A549 (cell line): ENCODE measurements at regions not wholly inside any gene's neighbourhood (a gene's known extent, or its start where the extent isn't known, plus 50 kb on each side); places are given as distances from the start of the nearest gene placed in this dataset.

Experiments
- ATAC-seq, 2 experiments: fragments of 200-7000 bp in 1 of 2; fragments of >200 bp in 1 of 2; cut with Nextera tagmentation in 1 of 2; cut with Tn5 transposase in 1 of 2; 3 replicates each; pipeline versions ENCODE4 v1.8.0 to v1.9.1; 2018 to 2020; ENCODE audit warnings: mild to moderate bottlenecking in 1 of 2, moderate library complexity in 1 of 2
- CTCF ChIA-PET: fragments of 300-600 bp; sonication (Branson Sonifier 250); formaldehyde crosslinking; extraction: SDS; loops from one replicate; lab custom pipeline; 2021; ENCODE audit warnings: antibody characterized with exemption, inconsistent platforms; lab: Yijun Ruan, JAX
- POLR2A ChIA-PET: fragments of 350-600 bp; formaldehyde crosslinking; extraction: SDS; loops from one replicate; lab custom pipeline; 2021; ENCODE audit warnings: antibody characterized with exemption, inconsistent platforms; lab: Yijun Ruan, JAX
- DNase-seq, 2 experiments: peaks; one replicate each; pipeline versions ENCODE4 v3.0.0 to v3.0.0-alpha.2; 2011 to 2016; ENCODE audit warnings: low read depth in 1 of 2, low spot score in 1 of 2
- FAIRE-seq: peaks from 2 replicates; lab custom pipeline; 2011; peaks lifted over from hg19 to GRCh38; lab: Jason Lieb, UNC
- H3K27ac ChIP-seq, 2 experiments: fragments of >200 bp; sonication (Bioruptor Twin); formaldehyde crosslinking; 3 replicates each; pipeline ENCODE4 v1.5.1; 2016 to 2017
- H3K4me1 ChIP-seq: fragments of >200 bp; sonication (Bioruptor Twin); formaldehyde crosslinking; 3 replicates; pipeline ENCODE4 v1.6.1; 2016
- H3K4me2 ChIP-seq: fragments of >200 bp; sonication (Bioruptor Twin); formaldehyde crosslinking; 3 replicates; pipeline ENCODE4 v1.6.1; 2016
- H3K4me3 ChIP-seq: fragments of >200 bp; sonication (Bioruptor Twin); formaldehyde crosslinking; 3 replicates; pipeline ENCODE4 v1.5.1; 2016
- H3K9me3 ChIP-seq: fragments of >200 bp; sonication (Bioruptor Twin); formaldehyde crosslinking; 3 replicates; pipeline ENCODE4 v1.6.1; 2016
- CBX8 ChIP-seq: fragments of 200-600 bp; sonication (generic); IDR thresholded peaks from 2 replicates; pipeline ENCODE4 v1.6.1; 2016
- CEBPB ChIP-seq, 2 experiments: fragments of >200 bp in 1 of 2; sonication (Bioruptor Twin) in 1 of 2; formaldehyde crosslinking in 1 of 2; IDR thresholded peaks; 2 replicates each; pipeline ENCODE4 v1.6.1; 2012 to 2016
- EHMT2 ChIP-seq: fragments of 200-600 bp; sonication (generic); IDR thresholded peaks from 2 replicates; pipeline ENCODE4 v1.6.1; 2016; ENCODE audit warnings: antibody characterized with exemption, low read depth, mild to moderate bottlenecking, moderate library complexity
- EP300 ChIP-seq, 2 experiments: fragments of >200 bp; sonication (Bioruptor Twin); formaldehyde crosslinking; IDR thresholded peaks; 2 replicates in 1 of 2; 3 replicates in 1 of 2; pipeline ENCODE4 v1.6.1; 2016 to 2017
- ESRRA ChIP-seq: fragments of 150-350 bp; IDR thresholded peaks from 2 replicates; pipeline ENCODE4 v1.6.1; 2014; ENCODE audit warnings: mild to moderate bottlenecking, low read length, borderline replicate concordance
- HEYL ChIP-seq: fragments of 250-450 bp; sonication (Bioruptor Pico); IDR thresholded peaks from 2 replicates; pipeline ENCODE4 v1.8.0; 2021; ENCODE audit warnings: mild to moderate bottlenecking, moderate library complexity
- HMGXB4 ChIP-seq: fragments of 250-450 bp; sonication (Bioruptor Pico); IDR thresholded peaks from 2 replicates; pipeline ENCODE4 v1.5.0; 2021; ENCODE audit warnings: mild to moderate bottlenecking, moderate library complexity, borderline replicate concordance
- HOXB5 ChIP-seq: fragments of 250-450 bp; sonication (Bioruptor Pico); IDR thresholded peaks from 2 replicates; pipeline ENCODE4 v1.5.0; 2020; ENCODE audit warnings: mild to moderate bottlenecking, moderate library complexity
- JUN ChIP-seq, 2 experiments: fragments of >200 bp; sonication (Bioruptor Twin); formaldehyde crosslinking; IDR thresholded peaks; 2 replicates in 1 of 2; 3 replicates in 1 of 2; pipeline ENCODE4 v1.6.1; 2016 to 2017
- KDM1A ChIP-seq: fragments of 200-600 bp; sonication (generic); IDR thresholded peaks from 2 replicates; pipeline ENCODE4 v1.6.1; 2016; ENCODE audit warnings: low read depth, mild to moderate bottlenecking
- MYC ChIP-seq: IDR thresholded peaks from 2 replicates; pipeline ENCODE4 v1.6.1; 2012; ENCODE audit warnings: mild to moderate bottlenecking, inconsistent platforms, low read length, improper control_type of control experiment, borderline replicate concordance
- NFE2L2 ChIP-seq: fragments of 150-350 bp; conservative IDR thresholded peaks from 2 replicates; pipeline ENCODE4 v1.6.1; 2014; ENCODE audit warnings: low read length
- POLR2AphosphoS2 ChIP-seq: conservative IDR thresholded peaks from 2 replicates; pipeline ENCODE4 v1.6.1; 2012; ENCODE audit warnings: low read length, improper control_type of control experiment, inconsistent platforms
- RNF2 ChIP-seq: fragments of 200-600 bp; sonication (generic); IDR thresholded peaks from 2 replicates; pipeline ENCODE4 v1.6.1; 2016; ENCODE audit warnings: low read depth, mild to moderate bottlenecking, antibody characterized with exemption, moderate library complexity, borderline replicate concordance
- SMC3 ChIP-seq: fragments of >200 bp; sonication (Bioruptor Twin); formaldehyde crosslinking; IDR thresholded peaks from 3 replicates; pipeline ENCODE4 v1.6.1; 2018; ENCODE audit warnings: inconsistent platforms
- SREBF2 ChIP-seq: fragments of 450-650 bp; IDR thresholded peaks from 2 replicates; pipeline ENCODE4 v1.6.1; 2014; ENCODE audit warnings: mild to moderate bottlenecking, moderate library complexity
- TP53 ChIP-seq: fragments of 250-450 bp; sonication (Bioruptor Pico); IDR thresholded peaks from 2 replicates; pipeline ENCODE4 v1.5.0; 2021; ENCODE audit warnings: mild to moderate bottlenecking, moderate library complexity
- ZC3H11A ChIP-seq: fragments of 450-650 bp; IDR thresholded peaks from 2 replicates; pipeline ENCODE4 v1.6.1; 2014; ENCODE audit warnings: antibody characterized with exemption, mild to moderate bottlenecking
- ZFP36 ChIP-seq: fragments of 450-650 bp; IDR thresholded peaks from 2 replicates; pipeline ENCODE4 v1.6.1; 2014; ENCODE audit warnings: borderline replicate concordance; ENCODE audit not compliant: partially characterized antibody
- WGBS: methylation state at CpG from one replicate; pipeline ENCODE4 v1.1.6; 2017; ENCODE audit errors: missing lambda C conversion rate; 5-methylcytosine and 5-hydroxymethylcytosine counted together
- TF ChIP-seq, protein P1 (sequence below): IDR thresholded peaks from 2 replicates; pipeline ENCODE4 v1.6.1; 2012; ENCODE audit warnings: low read depth, borderline replicate concordance
- TF ChIP-seq, protein P2 (sequence below): IDR thresholded peaks from 2 replicates; pipeline ENCODE4 v1.6.1; 2012

- FAIRE-seq (no peak), ATAC-seq (no peak), DNase-seq (no peak)
- ChIA-PET POLR2A (no interaction called here), CTCF (no interaction called here)
- no peak overlapping the region for H3K4me3 ChIP-seq
- H3K4me2 ChIP-seq, result no peak overlapping the region
- H3K4me1 ChIP-seq, result no peaks in the 10 kb centered on the region
- no peaks in the 10 kb centered on the region for H3K9me3 ChIP-seq
- WGBS, result 79% methylated on average over 8 of the region's 8 CpGs
- H3K27ac ChIP-seq, result no peak overlapping the region
- TF ChIP-seq CEBPB (IDR thresholded peaks at IDR 0.05) (no peak), ESRRA (no peak), POLR2AphosphoS2 (no peak), JUN (IDR thresholded peaks at IDR 0.05) (no peak), SMC3 (no peak), HMGXB4 (CRISPR knock-in tag) (no peak), MYC (no peak), HEYL (CRISPR knock-in tag) (no peak), HOXB5 (CRISPR knock-in tag) (no peak), ZFP36 (no peak), RNF2 (no peak), ZC3H11A (no peak), EHMT2 (no peak), SREBF2 (no peak)
- TF ChIP-seq, protein P1, sequence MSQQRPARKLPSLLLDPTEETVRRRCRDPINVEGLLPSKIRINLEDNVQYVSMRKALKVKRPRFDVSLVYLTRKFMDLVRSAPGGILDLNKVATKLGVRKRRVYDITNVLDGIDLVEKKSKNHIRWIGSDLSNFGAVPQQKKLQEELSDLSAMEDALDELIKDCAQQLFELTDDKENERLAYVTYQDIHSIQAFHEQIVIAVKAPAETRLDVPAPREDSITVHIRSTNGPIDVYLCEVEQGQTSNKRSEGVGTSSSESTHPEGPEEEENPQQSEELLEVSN, result no peak
- TF ChIP-seq, protein P2, sequence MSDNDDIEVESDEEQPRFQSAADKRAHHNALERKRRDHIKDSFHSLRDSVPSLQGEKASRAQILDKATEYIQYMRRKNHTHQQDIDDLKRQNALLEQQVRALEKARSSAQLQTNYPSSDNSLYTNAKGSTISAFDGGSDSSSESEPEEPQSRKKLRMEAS, result no peak
Observed at GRCh38 chr2:188227713-188228112, 64.0 kb upstream of the GULP1 start.

DNA sequence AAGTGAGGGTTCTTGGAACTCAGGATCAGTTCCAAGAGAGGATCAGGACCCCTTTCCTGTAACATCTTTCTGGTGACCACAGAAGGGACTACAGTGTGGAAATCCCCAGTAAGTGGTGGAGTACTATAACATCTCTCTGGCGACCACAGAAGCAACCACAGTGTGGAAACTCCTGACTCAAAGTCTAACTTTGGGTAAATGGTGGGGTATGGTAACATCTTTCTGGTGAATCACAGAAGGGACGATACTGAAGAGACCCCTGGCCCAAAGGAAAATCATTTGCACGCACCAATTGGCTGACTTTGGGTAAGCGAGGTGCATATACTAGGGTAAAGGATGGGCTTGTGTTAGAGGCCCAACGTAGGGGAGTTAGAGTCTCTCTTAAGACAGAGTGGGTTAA lies 56.3 kb upstream of the GULP1 start:
- CTCF ChIA-PET, result interaction anchor here (1.5 kb wide), 1 partner anchor 8 kb away, joined by 3 read pairs; no protein-coding TSS in a partner anchor
- POLR2A ChIA-PET, result no interaction called here
- no peak overlapping the region for H3K4me2 ChIP-seq
- no peak overlapping the region for H3K4me3 ChIP-seq
- 58% methylated on average over 5 of the region's 5 CpGs for WGBS
- H3K4me1 ChIP-seq, result no peaks in the 10 kb centered on the region
- no peak for DNase-seq
- TF ChIP-seq EP300 (IDR thresholded peaks at IDR 0.05) (no peak), CEBPB (IDR thresholded peaks at IDR 0.05) (no peak), SMC3 (no peak)
- TF ChIP-seq, all 56 proteins: peak for 0
- no peaks in the 10 kb centered on the region for H3K9me3 ChIP-seq
- no peak for FAIRE-seq
- no peak overlapping the region for H3K27ac ChIP-seq
- ATAC-seq, result no peak

DNA sequence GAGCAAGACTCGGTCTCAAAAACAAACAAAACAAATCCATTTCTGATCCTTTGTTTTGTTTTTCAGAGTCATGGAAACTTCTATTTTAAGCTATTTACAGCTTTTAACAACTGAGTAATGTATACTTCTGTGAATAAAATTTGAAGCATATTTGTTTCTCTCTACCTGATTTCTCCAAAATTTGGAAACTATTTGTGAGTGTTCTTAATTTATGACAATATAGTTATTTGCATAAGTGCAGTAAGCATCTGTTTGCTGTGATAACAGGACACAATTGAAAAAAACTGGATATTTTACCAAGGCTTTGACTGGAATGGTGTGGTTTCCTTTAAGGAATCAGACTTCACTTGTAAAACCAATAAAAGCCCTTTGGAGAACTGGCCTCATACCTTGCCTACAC lies 53.3 kb upstream of the GULP1 start:
- Histone ChIP-seq H3K4me1 (no peaks in the 10 kb centered on the region), H3K4me2 (no peak overlapping the region), H3K4me3 (no peak overlapping the region), H3K9me3 (no peaks in the 10 kb centered on the region), H3K27ac (no peak overlapping the region)
- WGBS, result 79% methylated on average over 1 of the region's 1 CpG
- ATAC-seq, result no peak
- POLR2A ChIA-PET, result no interaction called here
- no peak for TF ChIP-seq TP53 (CRISPR knock-in tag)
- TF ChIP-seq EP300 (IDR thresholded peaks at IDR 0.05), result no peak
- no peak for TF ChIP-seq HMGXB4 (CRISPR knock-in tag)
- TF ChIP-seq, protein P2, result no peak
- TF ChIP-seq NFE2L2, result no peak
- no peak for TF ChIP-seq JUN (IDR thresholded peaks at IDR 0.05)
- no peak for TF ChIP-seq CBX8
- TF ChIP-seq KDM1A, result no peak
- CTCF ChIA-PET, result no interaction called here
- no peak for DNase-seq
- FAIRE-seq, result no peak
